PC-3 (cell line): ENCODE measurements at regions not wholly inside any gene's neighbourhood (a gene's known extent, or its start where the extent isn't known, plus 50 kb on each side); places are given as distances from the start of the nearest gene placed in this dataset.

Experiments used
- CTCF ChIP-seq: fragments of 300-600 bp; sonication (generic); conservative IDR thresholded peaks from 2 replicates; pipeline ENCODE4 v1.5.1; 2017; ENCODE audit warnings: antibody characterized with exemption, low read depth, mild to moderate bottlenecking, low read length
- EZH2 ChIP-seq: fragments of 300-600 bp; sonication (generic); IDR thresholded peaks from one replicate; pipeline ENCODE4 v1.6.1; 2017; ENCODE audit warnings: antibody characterized with exemption, mild to moderate bottlenecking, low read length; ENCODE audit not compliant: unreplicated experiment
- EZH2phosphoT487 ChIP-seq: fragments of 300-600 bp; sonication (generic); IDR thresholded peaks from 2 replicates; pipeline ENCODE4 v1.6.1; 2018; ENCODE audit warnings: mild to moderate bottlenecking, antibody characterized with exemption, low read length, borderline replicate concordance

GRCh38 chr20:58568483-58569240, 53.5 kb upstream of the APCDD1L start:
- TF ChIP-seq CTCF, result no peak
- no peak for TF ChIP-seq EZH2phosphoT487
- TF ChIP-seq EZH2, result no peak
